Liver (tissue), 7 donors: ENCODE measurements at regions not wholly inside any gene's neighbourhood (a gene's known extent, or its start where the extent isn't known, plus 50 kb on each side); places are given as distances from the start of the nearest gene placed in this dataset.

Experiments used
- DNase-seq: peaks from one replicate; pipeline ENCODE4 v3.0.0-alpha.2; 2017; ENCODE audit warnings: low spot score
- H3K27ac ChIP-seq, 2 donors: one replicate each; pipeline ENCODE4 v1.7.0; 2013; ENCODE audit warnings: inconsistent platforms in 2 of 2, low read length in 2 of 2, control low read depth in 1 of 2, low read depth in 1 of 2, mild to moderate bottlenecking in 1 of 2
- H3K27me3 ChIP-seq, 4 donors: one replicate each; pipeline versions ENCODE4 v1.6.1 to v1.7.0; 2013; ENCODE audit warnings: low read length in 3 of 4, inconsistent platforms in 1 of 4, mild to moderate bottlenecking in 1 of 4, moderate library complexity in 1 of 4; ENCODE audit not compliant: control insufficient read depth in 4 of 4, insufficient read depth in 4 of 4
- H3K36me3 ChIP-seq, 4 donors: one replicate each; pipeline versions ENCODE4 v1.6.1 to v1.7.0; 2013; ENCODE audit warnings: low read length in 3 of 4, mild to moderate bottlenecking in 3 of 4, low read depth in 1 of 4, moderate library complexity in 1 of 4; ENCODE audit not compliant: control insufficient read depth in 4 of 4, insufficient read depth in 3 of 4
- H3K4me1 ChIP-seq, 4 donors: one replicate each; pipeline versions ENCODE4 v1.6.1 to v1.7.0; 2013; ENCODE audit warnings: low read length in 3 of 4, mild to moderate bottlenecking in 3 of 4, moderate library complexity in 1 of 4; ENCODE audit not compliant: control insufficient read depth in 4 of 4, insufficient read depth in 4 of 4
- H3K4me3 ChIP-seq, 3 donors: one replicate each; pipeline versions ENCODE4 v1.6.1 to v1.7.0; 2013; ENCODE audit warnings: low read length in 3 of 3, control low read depth in 1 of 3, low read depth in 1 of 3, mild to moderate bottlenecking in 1 of 3
- H3K9ac ChIP-seq, 2 donors: one replicate each; pipeline ENCODE4 v1.7.0; 2013; ENCODE audit warnings: low read length in 2 of 2, mild to moderate bottlenecking in 2 of 2, moderate library complexity in 2 of 2, control low read depth in 1 of 2, low read depth in 1 of 2
- H3K9me3 ChIP-seq, 4 donors: one replicate each; pipeline versions ENCODE4 v1.6.1 to v1.7.0; 2013; ENCODE audit warnings: low read length in 3 of 4; ENCODE audit not compliant: control insufficient read depth in 4 of 4
- EGR1 ChIP-seq, 2 donors: IDR thresholded peaks; 2 replicates each; pipeline ENCODE4 v1.6.1; 2016 to 2018; ENCODE audit warnings: antibody characterized with exemption in 2 of 2, low read depth in 2 of 2
- FOXA1 ChIP-seq: IDR thresholded peaks from 2 replicates; pipeline ENCODE4 v1.6.1; 2016; ENCODE audit warnings: antibody characterized with exemption
- FOXA2 ChIP-seq: IDR thresholded peaks from 2 replicates; pipeline ENCODE4 v1.6.1; 2016; ENCODE audit warnings: antibody characterized with exemption
- GABPA ChIP-seq, 2 donors: IDR thresholded peaks in 1 of 2; conservative IDR thresholded peaks in 1 of 2; 2 replicates each; pipeline ENCODE4 v1.6.1; 2016; ENCODE audit warnings: antibody characterized with exemption in 2 of 2, mild to moderate bottlenecking in 1 of 2, moderate library complexity in 1 of 2
- HNF4A ChIP-seq, 2 donors: conservative IDR thresholded peaks; 2 replicates each; pipeline ENCODE4 v1.6.1; 2016; ENCODE audit warnings: antibody characterized with exemption in 2 of 2, mild to moderate bottlenecking in 2 of 2
- HNF4G ChIP-seq: IDR thresholded peaks from 2 replicates; pipeline ENCODE4 v1.6.1; 2016; ENCODE audit warnings: antibody characterized with exemption
- JUND ChIP-seq, 2 donors: IDR thresholded peaks; 2 replicates each; pipeline ENCODE4 v1.6.1; 2016; ENCODE audit warnings: antibody characterized with exemption in 2 of 2
- MAX ChIP-seq: IDR thresholded peaks from 2 replicates; pipeline ENCODE4 v1.6.1; 2016; ENCODE audit warnings: antibody characterized with exemption
- NR2F2 ChIP-seq: IDR thresholded peaks from 2 replicates; pipeline ENCODE4 v1.6.1; 2016; ENCODE audit warnings: antibody characterized with exemption
- RAD21 ChIP-seq, 2 donors: IDR thresholded peaks; 2 replicates each; pipeline ENCODE4 v1.6.1; 2016; ENCODE audit warnings: antibody characterized with exemption in 2 of 2, mild to moderate bottlenecking in 2 of 2
- RXRA ChIP-seq, 2 donors: IDR thresholded peaks; 2 replicates each; pipeline ENCODE4 v1.6.1; 2017 to 2018; ENCODE audit warnings: antibody characterized with exemption in 2 of 2, mild to moderate bottlenecking in 1 of 2
- SP1 ChIP-seq: IDR thresholded peaks from 2 replicates; pipeline ENCODE4 v1.6.1; 2018; ENCODE audit warnings: antibody characterized with exemption, mild to moderate bottlenecking
- TAF1 ChIP-seq: conservative IDR thresholded peaks from 2 replicates; pipeline ENCODE4 v1.6.1; 2016; ENCODE audit warnings: antibody characterized with exemption, mild to moderate bottlenecking
- YY1 ChIP-seq: IDR thresholded peaks from 2 replicates; pipeline ENCODE4 v1.6.1; 2016; ENCODE audit warnings: antibody characterized with exemption, mild to moderate bottlenecking
- WGBS: extraction: QIAGEN DNeasy Blood & Tissue Kit; methylation state at CpG from one replicate; pipeline ENCODE4 v1.1.7; 2013; 5-methylcytosine and 5-hydroxymethylcytosine counted together
- donor health status: healthy.
- donor health status: healthy.
- donor health status: healthy.
- donor health status: healthy.

GRCh38 chr5:5666369-5666768 is 243.9 kb downstream of the ICE1 start:
- peaks cover 0 to under 1% (median 0%) of the 10 kb centered on the region in 4 donors for H3K27me3 ChIP-seq
- no peaks in the 10 kb centered on the region for H3K4me1 ChIP-seq
- WGBS = 79% methylated on average over 7 of the region's 7 CpGs
- DNase-seq = no peak
- TF ChIP-seq NR2F2 (no peak), HNF4A (conservative IDR thresholded peaks at IDR 0.05) (no peak), GABPA (IDR thresholded peaks at IDR 0.05 in 1 of 2, conservative IDR thresholded peaks at IDR 0.05 in 1 of 2) (no peak), FOXA1 (no peak), RAD21 (IDR thresholded peaks at IDR 0.05) (no peak), HNF4G (no peak), MAX (no peak)
- H3K36me3 ChIP-seq = no peaks in the 10 kb centered on the region
- H3K9me3 ChIP-seq = no peaks in the 10 kb centered on the region
- no peak overlapping the region for H3K27ac ChIP-seq
- no peak overlapping the region for H3K9ac ChIP-seq
- H3K4me3 ChIP-seq = no peak overlapping the region

DNA sequence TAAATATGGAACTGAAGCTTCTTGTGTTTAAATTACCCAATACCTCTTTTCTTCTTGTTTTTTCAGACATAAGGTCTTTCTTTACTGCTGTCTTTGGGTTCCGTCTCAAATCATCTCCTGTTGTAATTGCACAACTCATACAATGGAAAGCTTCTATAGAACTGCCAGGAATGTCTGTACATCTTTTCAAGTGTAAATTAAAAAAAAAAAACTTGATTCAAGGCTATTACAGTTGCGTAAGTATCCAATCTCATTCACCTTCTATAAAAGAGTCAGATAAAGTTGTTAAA is 243.5 kb downstream of the ICE1 start:
- H3K4me3 ChIP-seq = no peak overlapping the region
- no peaks in the 10 kb centered on the region for H3K9me3 ChIP-seq
- H3K27me3 ChIP-seq = no peaks in the 10 kb centered on the region
- DNase-seq = no peak
- no peak overlapping the region for H3K27ac ChIP-seq
- H3K9ac ChIP-seq = no peak overlapping the region
- no peak for TF ChIP-seq TAF1
- no peak for TF ChIP-seq YY1
- no peak for TF ChIP-seq NR2F2
- TF ChIP-seq HNF4G = no peak
- no peak for TF ChIP-seq SP1
- TF ChIP-seq MAX = no peak
- no peak for TF ChIP-seq RXRA (IDR thresholded peaks at IDR 0.05)
- TF ChIP-seq JUND (IDR thresholded peaks at IDR 0.05) = no peak
- no peak for TF ChIP-seq GABPA (IDR thresholded peaks at IDR 0.05 in 1 of 2, conservative IDR thresholded peaks at IDR 0.05 in 1 of 2)
- no peak for TF ChIP-seq HNF4A (conservative IDR thresholded peaks at IDR 0.05)
- no peak for TF ChIP-seq FOXA2
- TF ChIP-seq FOXA1 = no peak
- H3K4me1 ChIP-seq = no peaks in the 10 kb centered on the region
- 91% methylated on average over 2 of the region's 2 CpGs for WGBS
- no peaks in the 10 kb centered on the region for H3K36me3 ChIP-seq

- Histone ChIP-seq H3K4me1 (no peaks in the 10 kb centered on the region), H3K27me3 (no peaks in the 10 kb centered on the region), H3K36me3 (no peaks in the 10 kb centered on the region), H3K9ac (no peak overlapping the region), H3K9me3 (no peaks in the 10 kb centered on the region), H3K27ac (no peak overlapping the region), H3K4me3 (no peak overlapping the region)
- TF ChIP-seq HNF4A (conservative IDR thresholded peaks at IDR 0.05) (no peak), TAF1 (no peak), FOXA1 (no peak), JUND (IDR thresholded peaks at IDR 0.05) (no peak), EGR1 (IDR thresholded peaks at IDR 0.05; ENCODE audit: low read depth in 2 of 2) (no peak), HNF4G (no peak), RAD21 (IDR thresholded peaks at IDR 0.05) (no peak)
- 81% methylated on average over 13 of the region's 13 CpGs for WGBS
- DNase-seq = no peak
Measured at GRCh38 chr5:5665225-5666075, 243.0 kb downstream of the ICE1 start.
